GM18498 (cell line): ENCODE measurements at regions not wholly inside any gene's neighbourhood (a gene's known extent, or its start where the extent isn't known, plus 50 kb on each side); places are given as distances from the start of the nearest gene placed in this dataset.

Source experiments
- ATAC-seq: cut with Tn5 transposase; IDR thresholded peaks from one replicate; pipeline ENCODE4 v1.9.1; 2021; ENCODE audit warnings: mild to moderate bottlenecking, moderate library complexity; ENCODE audit not compliant: unreplicated experiment

DNA sequence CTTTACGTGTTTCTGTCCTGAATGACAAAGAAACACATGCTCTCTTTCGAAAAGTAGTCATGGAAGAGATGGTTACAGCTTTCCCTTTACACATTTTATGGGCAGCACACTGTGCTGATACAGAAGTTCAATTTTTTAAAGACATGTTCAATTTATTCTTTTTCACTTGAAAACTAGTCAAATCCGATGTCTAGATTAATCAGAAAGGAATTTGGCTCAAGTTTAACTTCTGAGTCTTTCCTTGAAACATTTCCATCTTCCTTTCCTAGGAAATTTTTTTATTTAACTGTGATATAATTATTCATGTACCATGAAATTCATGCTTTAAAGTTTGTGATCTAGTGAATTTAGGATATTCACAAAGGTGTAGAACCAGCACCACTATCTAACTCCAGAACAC lies 360.1 kb downstream of the TNS3 start:
- no peak for ATAC-seq

DNA sequence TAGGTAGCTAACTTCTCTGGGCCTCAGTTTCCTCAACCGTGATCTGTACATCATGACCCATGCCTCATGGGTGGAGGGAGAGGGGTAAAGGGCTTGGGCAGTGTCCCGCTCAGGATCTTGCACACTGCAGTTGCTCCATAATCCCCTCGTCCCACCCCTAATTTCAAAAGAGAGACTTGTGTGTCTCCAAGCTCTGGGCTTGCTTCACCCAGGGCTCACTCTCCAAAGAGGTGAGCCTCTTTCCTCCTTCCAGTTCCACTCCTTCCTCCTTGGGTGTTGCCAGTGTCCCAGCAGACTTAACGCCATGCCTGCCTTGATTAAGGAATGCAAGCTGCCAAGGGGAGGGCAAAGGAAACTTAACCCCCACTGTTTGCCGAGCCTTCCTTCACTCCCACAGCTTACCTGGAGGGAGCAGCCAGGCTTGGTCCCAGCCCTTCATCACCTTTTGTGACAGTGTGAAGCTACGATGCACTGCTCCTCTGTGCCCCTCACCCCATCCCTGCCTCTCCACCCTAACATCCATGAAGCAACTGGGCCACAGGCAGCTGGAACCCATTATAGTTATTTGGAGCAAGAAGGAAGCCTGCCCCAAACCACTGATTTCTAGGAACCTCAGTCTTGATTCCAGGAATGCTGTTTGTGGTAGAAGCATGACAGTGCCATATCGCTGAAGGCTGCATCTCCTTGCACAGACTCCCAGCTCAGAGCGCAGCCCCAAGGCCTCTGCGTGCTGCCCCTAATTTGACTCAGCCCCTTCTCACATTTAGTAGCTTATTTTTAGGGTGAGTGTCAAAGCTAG lies 363.3 kb downstream of the TNS3 start:
- no peak for ATAC-seq

DNA sequence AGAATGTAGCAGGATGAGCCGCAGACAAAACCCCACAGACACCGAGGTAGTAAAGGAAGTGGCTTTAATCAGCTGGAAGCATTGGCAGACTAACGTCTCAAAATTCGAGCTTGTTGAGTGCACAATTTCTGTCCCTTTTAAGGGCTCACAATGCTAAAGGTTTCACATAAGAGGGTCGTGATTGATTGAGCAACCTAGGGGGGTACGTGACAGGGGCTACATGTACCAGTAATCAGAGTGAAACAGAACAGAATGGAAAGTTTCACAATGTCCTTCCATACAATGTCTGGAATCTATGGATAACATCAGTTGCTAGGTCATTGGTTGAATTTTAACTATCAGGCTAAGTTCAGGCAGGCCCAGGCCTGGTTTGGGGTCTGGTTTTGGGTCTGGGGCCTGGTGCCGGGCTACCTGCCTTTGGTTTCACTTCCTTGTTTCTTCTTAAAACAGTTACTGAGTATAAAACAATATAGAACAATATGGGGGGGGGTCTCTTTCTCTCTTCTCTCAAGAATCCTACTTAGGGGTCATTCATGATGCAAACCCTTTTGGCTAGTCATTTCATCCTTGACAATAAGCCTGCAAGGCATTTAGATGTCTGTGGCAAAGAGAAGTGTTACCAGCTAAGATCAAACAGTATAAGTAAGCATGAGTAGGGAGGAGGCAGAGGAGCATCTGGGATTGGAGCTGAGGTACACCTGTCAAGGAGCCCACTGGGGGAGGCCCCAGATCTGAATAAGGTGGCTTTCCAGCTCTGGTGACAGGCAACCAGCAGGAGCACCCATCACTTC lies 364.1 kb downstream of the TNS3 start:
- ATAC-seq = no peak

DNA sequence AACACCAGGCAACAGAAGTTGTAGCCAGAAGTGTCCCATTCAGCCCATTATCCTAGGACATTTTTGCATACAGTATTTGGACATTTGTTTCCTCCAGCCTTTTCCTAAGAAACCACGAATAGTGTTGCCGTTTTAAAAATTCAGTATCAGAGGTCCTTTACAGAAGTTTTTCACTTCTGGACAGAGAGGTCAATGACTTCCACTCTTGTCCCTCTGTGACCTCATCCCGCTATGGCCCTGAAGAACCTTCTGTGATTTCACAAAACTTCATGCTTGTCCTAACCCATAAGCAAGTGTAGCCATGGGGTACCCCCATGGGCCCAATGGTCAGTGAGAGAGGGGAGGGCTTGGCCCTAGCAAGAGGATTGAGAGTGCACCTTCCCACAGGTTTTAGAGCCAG lies 364.8 kb downstream of the TNS3 start:
- no peak for ATAC-seq

DNA sequence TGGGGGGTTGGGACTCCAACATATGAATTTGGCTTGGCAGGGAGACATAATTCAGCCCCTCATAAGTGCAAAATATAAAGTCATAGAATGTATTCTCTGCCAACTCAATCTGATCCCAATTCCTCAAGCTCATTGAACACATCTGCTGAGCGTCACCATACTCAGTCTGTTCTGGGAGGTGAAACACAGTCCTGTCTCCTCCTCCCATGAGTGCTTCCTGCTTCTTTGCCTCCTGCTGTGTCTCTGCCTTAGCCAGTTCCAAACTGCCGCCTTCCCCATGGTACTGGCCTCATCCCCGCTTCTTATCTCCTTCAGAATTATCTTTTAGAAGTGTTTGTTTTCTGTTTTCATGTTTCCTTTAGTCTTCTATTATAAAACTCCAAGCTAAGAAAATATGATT lies 365.5 kb downstream of the TNS3 start:
- ATAC-seq = no peak

DNA sequence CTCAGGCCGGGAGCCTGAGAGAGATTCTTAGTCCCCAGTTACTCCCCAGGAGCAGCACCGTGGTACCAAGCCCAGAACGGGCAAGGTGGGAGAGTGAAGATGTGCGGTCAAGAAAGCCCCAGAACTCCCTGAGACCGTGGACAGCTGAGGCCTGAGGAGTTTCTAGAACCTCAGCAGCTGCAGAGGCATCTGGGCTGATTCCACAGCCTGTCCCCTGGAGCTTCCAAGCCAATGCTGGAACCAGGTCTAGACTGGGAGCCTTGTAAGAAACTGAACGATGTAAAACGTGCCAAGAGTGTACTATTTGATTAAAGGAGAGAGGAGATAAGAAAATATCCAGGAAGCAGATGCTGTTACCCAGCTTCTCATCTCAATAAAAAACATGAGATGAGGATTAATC lies 366.3 kb downstream of the TNS3 start:
- no peak for ATAC-seq

DNA sequence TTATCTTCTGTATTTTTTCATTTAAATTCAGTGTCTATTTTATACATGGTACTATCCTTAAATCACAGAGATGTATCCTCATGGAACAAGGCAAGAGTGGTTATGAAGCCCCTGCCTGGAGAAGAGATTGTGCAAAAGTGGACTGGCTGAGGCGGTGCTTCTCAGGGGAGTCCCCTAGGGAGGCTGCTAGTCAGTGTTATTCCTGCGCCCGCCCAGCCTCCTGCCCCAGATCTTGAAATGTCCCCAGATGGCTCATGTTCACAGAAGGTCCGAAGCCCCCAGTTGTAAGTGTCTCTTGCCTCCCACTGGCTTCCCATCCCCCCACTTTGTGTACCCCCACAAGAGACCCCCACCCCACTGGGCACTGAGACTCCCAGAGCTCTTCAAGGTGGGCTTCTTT lies 366.9 kb downstream of the TNS3 start:
- no peak for ATAC-seq

DNA sequence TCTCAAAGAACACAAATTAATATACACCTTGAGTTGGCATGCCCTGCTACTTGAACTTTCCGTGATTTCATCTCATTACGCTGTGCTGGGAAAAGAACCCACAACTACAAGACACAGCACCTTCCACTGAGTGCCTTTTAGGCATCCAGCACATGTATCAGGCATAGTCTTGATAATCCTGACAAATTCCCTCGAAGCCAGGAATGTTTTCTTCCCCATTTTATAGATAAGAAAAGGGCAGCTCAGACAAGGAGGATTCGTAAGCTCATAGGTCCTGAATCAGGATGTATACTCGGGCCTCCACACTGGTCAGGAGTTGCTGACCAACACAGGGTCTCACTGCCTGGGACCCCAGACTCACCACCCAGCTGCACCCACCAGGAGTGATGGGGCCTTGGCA lies 368.6 kb downstream of the TNS3 start:
- ATAC-seq = no peak

DNA sequence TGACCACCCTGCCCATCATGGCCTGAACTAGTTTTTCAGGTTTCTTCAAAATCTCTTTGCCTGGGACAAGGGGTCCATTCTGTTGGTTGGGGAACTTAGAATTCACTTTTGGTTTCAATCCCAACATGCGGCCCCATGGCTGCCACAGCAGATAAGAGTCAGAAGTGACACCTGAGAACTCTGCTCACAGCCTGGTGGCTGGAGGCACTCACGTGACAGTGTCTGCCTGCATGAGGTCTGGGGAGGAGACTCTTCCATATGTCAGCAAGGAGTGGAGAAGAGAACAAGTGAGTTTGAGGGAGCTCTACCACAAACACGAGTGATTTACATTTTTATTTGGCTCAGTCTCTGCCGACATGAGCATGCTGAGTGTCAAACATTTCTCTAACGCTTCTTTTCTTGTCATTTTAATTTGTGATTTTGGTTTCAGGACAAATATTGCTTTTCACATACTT lies 370.4 kb downstream of the TNS3 start:
- ATAC-seq = no peak

DNA sequence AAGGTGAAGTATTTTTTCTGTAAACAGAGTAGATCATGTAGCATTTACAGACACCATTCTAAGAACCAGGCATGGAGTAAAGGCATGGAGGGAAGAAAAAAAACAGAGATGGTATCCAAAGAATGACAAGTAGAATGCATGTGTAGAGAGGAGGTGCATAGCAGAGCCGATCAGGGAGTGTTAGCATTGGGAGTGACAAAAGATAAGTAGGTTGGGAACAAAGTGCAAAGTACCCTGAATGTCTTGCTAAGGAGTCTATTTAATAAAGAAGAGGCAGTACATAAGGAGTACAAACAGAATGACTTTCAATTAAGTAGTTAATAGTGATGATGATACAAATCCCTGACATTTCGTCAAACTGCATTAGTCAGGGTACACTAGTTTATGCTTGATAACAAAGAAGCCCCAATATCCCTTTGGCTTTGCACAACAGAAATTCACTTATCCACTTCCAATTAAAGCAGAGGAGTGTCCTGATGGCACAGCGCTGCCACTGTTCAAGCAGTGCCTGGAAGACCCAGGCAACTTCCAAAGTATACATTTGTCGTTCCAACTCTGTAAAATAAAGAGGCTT lies 371.5 kb downstream of the TNS3 start:
- no peak for ATAC-seq

DNA sequence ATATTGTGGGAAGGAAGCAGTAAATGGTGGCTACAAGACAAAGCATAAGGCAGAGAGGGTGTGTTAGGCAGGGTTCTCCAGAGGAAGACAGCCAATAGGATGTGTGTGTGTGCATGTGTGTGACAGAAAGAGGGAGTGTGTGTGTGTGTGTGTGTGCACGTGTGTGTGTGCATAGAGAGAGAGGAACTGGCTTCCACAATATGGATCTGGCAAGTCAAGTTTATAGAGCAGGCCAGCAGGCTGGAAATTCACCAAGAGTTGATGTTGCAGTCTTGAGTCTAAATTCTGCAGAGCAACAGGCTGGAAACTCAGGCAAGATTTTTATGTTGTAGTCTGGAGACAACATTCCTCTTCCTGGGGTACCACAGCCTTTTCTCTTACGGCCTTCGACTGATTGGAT lies 374.0 kb downstream of the TNS3 start:
- no peak for ATAC-seq

DNA sequence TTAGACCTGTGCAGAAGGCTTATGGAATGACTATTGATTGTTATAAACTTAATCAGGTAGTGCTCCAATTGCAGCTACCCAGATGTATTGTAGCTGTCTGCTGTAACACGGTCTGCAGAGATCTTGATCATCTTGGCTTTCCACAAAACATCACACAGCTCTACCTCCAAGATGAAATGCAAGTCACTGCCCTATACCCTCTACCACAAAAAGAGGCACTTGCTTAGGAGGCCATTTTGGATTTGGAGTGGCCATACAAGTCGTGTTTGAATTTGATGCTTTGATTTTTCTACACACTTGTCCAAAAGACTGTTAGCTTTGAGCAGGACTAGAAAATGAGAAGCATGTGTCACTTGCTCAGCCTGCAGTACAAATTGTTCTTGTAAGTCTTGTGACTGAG lies 377.2 kb downstream of the TNS3 start:
- no peak for ATAC-seq

DNA sequence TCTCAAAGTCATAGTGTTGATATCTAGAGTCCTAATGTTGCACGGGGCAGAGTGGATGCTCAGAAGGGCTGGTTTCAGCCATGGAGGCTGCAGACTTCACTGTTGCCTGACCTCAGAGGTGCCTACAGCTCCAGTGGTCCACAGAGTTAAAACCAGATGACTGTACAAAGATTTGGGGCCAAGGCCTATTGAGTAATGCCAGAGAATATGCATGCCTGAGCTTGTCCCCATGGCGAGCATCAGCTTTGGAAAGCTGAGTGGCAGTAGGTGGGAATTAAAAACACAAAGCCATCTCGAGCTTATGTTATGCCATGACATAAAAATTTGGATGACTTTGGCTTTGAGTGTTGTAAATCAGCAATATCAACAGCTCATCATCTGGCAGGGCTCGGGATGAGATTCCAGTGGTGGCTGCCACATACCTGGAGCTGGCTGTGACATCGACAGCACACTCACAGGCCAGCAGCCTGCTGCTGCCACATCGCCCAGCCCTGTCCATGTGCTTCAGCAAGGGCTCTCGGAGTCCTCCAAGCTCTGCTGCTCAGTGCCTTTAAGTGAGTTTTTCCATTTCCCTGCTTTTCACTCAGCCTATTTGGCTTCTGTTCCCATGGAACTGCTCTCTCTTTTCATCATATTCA lies 379.6 kb downstream of the TNS3 start:
- ATAC-seq = no peak

DNA sequence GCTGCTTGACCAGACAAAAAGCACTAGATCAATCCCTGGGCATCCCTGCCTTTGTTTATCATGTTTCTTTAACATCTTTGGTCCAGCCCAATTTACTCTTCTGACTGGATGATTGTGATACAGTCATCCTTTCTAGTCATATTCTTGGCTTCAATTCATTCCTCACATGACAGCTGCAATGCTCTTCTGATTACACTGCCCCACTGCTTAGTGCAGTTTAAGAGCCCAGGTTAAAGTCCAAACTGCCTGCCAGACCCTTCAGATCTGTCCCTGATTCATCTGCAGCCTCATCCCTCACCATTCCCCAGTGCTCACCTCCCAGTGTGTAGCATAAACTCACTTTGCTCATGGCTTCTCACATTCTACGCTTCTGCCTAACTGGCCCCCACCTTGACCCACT lies 383.8 kb downstream of the TNS3 start:
- no peak for ATAC-seq

DNA sequence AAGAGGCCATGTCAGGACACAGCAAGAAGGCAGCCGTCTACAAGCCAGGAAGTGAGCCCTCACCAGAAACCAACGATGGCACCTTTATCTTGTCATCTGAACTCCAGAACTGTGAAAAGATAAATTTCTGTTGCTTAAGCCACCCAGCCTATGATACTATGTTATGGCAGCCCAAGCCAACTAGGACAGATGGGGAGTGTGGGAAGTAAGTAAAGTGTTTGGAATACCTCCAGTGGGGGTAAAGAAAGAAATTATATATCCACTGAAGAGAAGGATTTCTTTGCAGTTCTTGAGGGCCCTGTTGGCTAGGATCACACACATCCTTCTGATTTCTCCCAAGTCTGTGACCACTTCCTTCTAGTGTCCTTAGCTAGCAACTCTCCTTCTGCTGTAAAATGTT lies 384.4 kb downstream of the TNS3 start:
- no peak for ATAC-seq

DNA sequence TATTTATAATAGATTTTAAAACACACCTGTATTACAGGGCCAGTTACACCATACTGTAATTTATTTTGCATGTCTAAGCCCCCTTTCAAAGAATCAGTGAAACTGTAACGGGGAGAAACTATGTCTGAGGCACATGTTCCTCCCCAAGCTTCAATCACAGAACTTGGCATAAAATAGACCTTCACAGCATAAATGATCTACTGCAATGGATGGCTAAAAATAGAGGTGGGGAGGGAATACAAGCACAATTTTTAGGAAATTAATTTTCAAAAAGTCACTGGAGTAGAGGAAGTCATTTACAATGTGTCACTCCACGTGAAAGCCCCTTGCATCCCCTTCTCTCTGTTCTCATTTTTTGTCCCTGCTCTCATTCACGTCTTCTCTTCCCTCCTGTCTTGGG lies 385.2 kb downstream of the TNS3 start:
- ATAC-seq = no peak

DNA sequence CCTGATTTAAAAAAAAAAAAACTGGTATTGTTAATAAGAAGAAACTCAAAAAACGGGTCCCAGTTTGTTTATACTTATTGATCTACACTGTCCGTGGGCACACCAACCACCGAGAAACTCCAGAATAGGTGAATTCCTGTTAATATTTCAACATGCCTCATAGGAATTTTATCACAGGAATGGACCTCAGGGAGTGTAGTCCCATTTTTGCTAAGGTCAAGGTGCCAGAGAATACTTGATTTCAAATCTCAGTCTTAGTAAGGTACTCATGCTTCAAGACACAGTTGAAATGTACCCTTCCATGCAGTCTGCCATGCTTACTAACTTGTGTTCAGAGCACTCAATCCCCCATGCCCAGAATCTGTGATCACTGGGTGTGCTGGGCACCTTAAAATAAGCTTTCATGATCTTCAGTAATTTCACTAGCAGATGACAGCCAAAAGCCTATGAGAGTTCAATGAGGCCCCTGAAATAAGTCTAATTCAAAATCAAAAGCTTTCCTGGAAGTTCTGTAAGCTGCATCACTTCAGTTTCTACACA lies 385.7 kb downstream of the TNS3 start:
- ATAC-seq = no peak

DNA sequence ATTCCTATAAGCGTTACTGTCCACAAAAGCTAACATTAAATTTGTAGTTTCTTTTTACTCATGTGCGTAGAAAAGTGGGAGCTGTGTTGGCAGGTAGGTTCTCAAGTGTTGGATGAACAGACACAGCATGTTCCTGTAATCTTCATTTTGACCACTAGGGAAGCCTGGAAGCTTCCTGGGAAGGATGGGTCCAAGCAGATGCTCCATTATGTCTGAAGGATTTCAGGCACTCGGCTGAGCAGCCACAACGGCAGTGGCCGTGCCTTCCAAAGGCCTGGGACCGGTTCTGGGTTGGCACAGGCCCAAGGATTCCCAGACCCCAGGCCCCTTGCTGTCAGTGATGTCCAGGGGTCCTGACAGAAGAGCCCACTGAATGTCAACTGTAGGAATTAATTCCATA lies 386.3 kb downstream of the TNS3 start:
- no peak for ATAC-seq

DNA sequence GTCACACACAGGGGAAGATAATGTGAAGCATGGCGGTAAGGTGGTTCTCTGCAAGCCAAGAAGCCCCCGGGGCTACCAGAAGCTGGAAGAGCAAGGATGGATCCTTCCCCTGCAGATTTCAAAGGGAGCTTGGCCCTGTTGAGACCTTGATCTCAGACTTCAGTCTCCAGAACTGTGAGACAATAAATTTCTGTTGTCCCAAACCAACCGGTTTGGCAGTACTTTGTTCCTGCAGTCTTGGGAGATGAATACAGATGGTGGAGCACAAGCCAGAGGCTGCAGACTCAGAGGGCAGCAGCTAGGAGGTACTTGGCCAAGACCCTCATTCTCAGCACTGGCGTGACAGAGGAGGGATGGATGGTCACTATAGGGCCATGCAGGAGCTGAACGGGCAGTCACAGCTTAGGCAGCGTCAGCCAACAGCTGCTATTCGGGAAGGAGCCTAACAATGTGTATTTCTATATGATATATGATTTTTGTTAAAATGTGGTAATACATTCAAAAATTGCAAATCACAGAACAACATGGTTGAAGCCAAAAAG lies 387.3 kb downstream of the TNS3 start:
- ATAC-seq = no peak

DNA sequence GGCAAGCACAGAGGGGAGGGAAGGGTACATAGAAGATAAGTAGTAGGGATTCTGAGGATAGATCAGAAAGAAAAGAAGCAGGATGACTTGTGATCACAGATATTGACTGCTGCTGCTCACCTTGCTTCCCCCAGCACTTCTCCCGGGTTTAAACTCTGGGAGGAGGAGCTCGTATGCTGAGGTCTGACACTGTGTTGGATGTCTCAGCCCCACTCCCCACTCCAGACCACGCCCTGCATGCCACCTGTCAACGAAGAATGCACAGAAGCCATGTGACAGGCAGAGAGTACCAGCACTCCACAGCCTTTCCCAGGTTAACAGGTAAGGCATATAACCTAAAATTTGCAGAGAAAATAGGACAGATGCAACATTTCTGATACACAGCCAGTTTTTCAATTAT lies 388.9 kb downstream of the TNS3 start:
- ATAC-seq = no peak

DNA sequence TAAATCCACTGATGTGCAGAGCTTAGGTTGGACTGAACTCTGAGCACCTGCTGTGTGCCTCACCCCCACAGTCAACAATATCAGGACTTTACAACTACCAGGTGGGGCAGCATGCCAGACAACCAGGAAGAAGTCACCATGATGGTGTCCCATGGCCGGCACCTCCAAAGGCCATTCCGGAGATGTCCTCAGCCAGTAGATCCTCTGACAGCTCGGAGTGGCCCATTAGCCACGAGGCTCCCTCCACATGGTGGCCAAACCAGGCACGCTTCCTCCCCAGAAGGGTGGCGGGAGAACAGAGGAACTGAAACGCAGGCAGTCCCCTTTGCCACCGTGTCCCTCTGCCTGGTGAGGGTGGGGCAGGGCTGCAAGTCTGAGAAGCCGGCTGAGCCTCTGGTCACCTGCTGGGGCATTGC lies 390.0 kb downstream of the TNS3 start:
- ATAC-seq = no peak
